B cell (primary cell): ENCODE measurements at regions not wholly inside any gene's neighbourhood (a gene's known extent, or its start where the extent isn't known, plus 50 kb on each side); places are given as distances from the start of the nearest gene placed in this dataset.

Source experiments
- ATAC-seq: fragments of 200-7000 bp; cut with Tn5 transposase; one replicate; pipeline ENCODE4 v1.10.0; 2021; ENCODE audit warnings: low read depth, mild to moderate bottlenecking, moderate number of reproducible peaks, moderate library complexity
- CTCF ChIA-PET: fragments of 350-600 bp; sonication (Branson Sonifier 250); formaldehyde crosslinking; loops from one replicate; lab custom pipeline; 2021; ENCODE audit warnings: antibody characterized with exemption, inconsistent platforms; lab: Charles Lee
- POLR2A ChIA-PET: fragments of 350-600 bp; sonication (Branson Sonifier 250); formaldehyde crosslinking; loops from one replicate; lab custom pipeline; 2021; ENCODE audit warnings: antibody characterized with exemption; lab: Charles Lee
- DNase-seq: peaks from one replicate; pipeline ENCODE4 v3.0.0; 2013
- H2AFZ ChIP-seq: 2 replicates; pipeline ENCODE4 v1.6.1; 2012; ENCODE audit warnings: mild to moderate bottlenecking, low read depth, low read length; ENCODE audit not compliant: insufficient read depth, poor library complexity, severe bottlenecking
- H3K27ac ChIP-seq, 2 donors: 1 replicate in 1 of 2; 2 replicates in 1 of 2; pipeline ENCODE4 v1.5.1; 2012 to 2013; ENCODE audit warnings: low read length in 2 of 2, mild to moderate bottlenecking in 2 of 2, moderate library complexity in 1 of 2
- H3K27me3 ChIP-seq, 4 experiments: fragments of 200-600 bp in 1 of 4; sonication (generic) in 1 of 4; replicated peaks in 1 of 4; 1 replicate in 2 of 4; 2 replicates in 2 of 4; pipeline versions ENCODE4 v1.6.1 to v1.7.0; 2013 to 2016; ENCODE audit warnings: low read length in 3 of 4, mild to moderate bottlenecking in 2 of 4, mixed read lengths in 1 of 4, moderate library complexity in 1 of 4; ENCODE audit not compliant: insufficient read depth in 4 of 4, control insufficient read depth in 3 of 4; ENCODE audit errors: control extremely low read depth in 1 of 4
- H3K36me3 ChIP-seq, 2 experiments: replicated peaks in 1 of 2; 1 replicate in 1 of 2; 2 replicates in 1 of 2; pipeline versions ENCODE4 v1.6.1 to v1.7.1; 2013; ENCODE audit warnings: low read length in 1 of 2; ENCODE audit not compliant: insufficient read depth in 2 of 2, control insufficient read depth in 1 of 2; ENCODE audit errors: control extremely low read depth in 1 of 2, extremely low read depth in 1 of 2
- H3K4me1 ChIP-seq, 2 donors: fragments of 200-600 bp in 1 of 2; sonication (generic) in 1 of 2; 1 replicate in 1 of 2; 2 replicates in 1 of 2; pipeline versions ENCODE4 v1.5.1 to v1.6.1; 2013 to 2017; ENCODE audit warnings: low read length in 2 of 2; ENCODE audit not compliant: control insufficient read depth in 2 of 2, insufficient read depth in 2 of 2
- H3K4me2 ChIP-seq: replicated peaks from 2 replicates; pipeline ENCODE3; 2012; ENCODE audit warnings: mild to moderate bottlenecking, low read depth, low read length; ENCODE audit not compliant: poor library complexity, severe bottlenecking
- H3K4me3 ChIP-seq, 5 experiments: fragments of 200-600 bp in 1 of 5; sonication (generic) in 1 of 5; 1 replicate in 3 of 5; 2 replicates in 2 of 5; pipeline versions ENCODE4 v1.5.1 to v1.7.0; 2011 to 2016; ENCODE audit warnings: low read length in 4 of 5, mild to moderate bottlenecking in 4 of 5, low read depth in 2 of 5, control low read depth in 1 of 5, moderate library complexity in 1 of 5; ENCODE audit not compliant: insufficient read depth in 1 of 5; ENCODE audit errors: control extremely low read depth in 1 of 5, extremely low read depth in 1 of 5
- H3K79me2 ChIP-seq: fragments of 200-600 bp; sonication (generic); one replicate; pipeline ENCODE4 v1.6.0; 2016; ENCODE audit warnings: low read length; ENCODE audit not compliant: control insufficient read depth, insufficient read depth
- H3K9ac ChIP-seq: fragments of 200-600 bp; sonication (generic); 2 replicates; pipeline ENCODE4 v1.6.1; 2017; ENCODE audit warnings: mild to moderate bottlenecking, low read length, moderate library complexity
- H3K9me3 ChIP-seq, 3 donors: one replicate each; pipeline versions ENCODE4 v1.6.1 to v1.7.1; 2013; ENCODE audit warnings: low read length in 2 of 3; ENCODE audit not compliant: control insufficient read depth in 2 of 3, insufficient read depth in 1 of 3; ENCODE audit errors: control extremely low read depth in 1 of 3
- H4K20me1 ChIP-seq: 2 replicates; pipeline ENCODE4 v1.6.0; 2012; ENCODE audit warnings: mild to moderate bottlenecking, low read length; ENCODE audit not compliant: insufficient read depth, control insufficient read depth, poor library complexity, severe bottlenecking
- H3K27ac Mint-ChIP-seq: one replicate; pipeline ENCODE4 v1.8.0; 2021; ENCODE audit warnings: mixed read lengths
- H3K27me3 Mint-ChIP-seq: one replicate; pipeline ENCODE4 v1.8.0; 2021; ENCODE audit warnings: mixed read lengths
- H3K4me1 Mint-ChIP-seq: one replicate; pipeline ENCODE4 v1.8.0; 2021; ENCODE audit warnings: mixed read lengths
- H3K4me3 Mint-ChIP-seq: one replicate; pipeline ENCODE4 v1.8.0; 2021; ENCODE audit warnings: mixed read lengths
- H3K9me3 Mint-ChIP-seq: one replicate; pipeline ENCODE4 v1.8.0; 2022; ENCODE audit warnings: mixed read lengths; ENCODE audit not compliant: insufficient read depth
- EZH2 ChIP-seq: IDR thresholded peaks from 2 replicates; pipeline ENCODE4 v1.6.1; 2012; ENCODE audit warnings: borderline replicate concordance, low read depth, mild to moderate bottlenecking, moderate library complexity, low read length; ENCODE audit not compliant: insufficient read depth, poor library complexity, severe bottlenecking
- WGBS: methylation state at CpG from one replicate; pipeline ENCODE4 v1.1.5; 2013; ENCODE audit warnings: missing lambda C conversion rate; ENCODE audit not compliant: insufficient coverage; 5-methylcytosine and 5-hydroxymethylcytosine counted together
- intact Hi-C: fragments of 100-400 bp; cut with micrococcal nuclease; formaldehyde crosslinking; loops from one replicate; pipeline ENCODE4 v1.10.0; 2022
- TF ChIP-seq, protein P1 (sequence below): fragments of 200-600 bp; IDR thresholded peaks from one replicate; pipeline ENCODE4 v1.8.0; 2022; ENCODE audit warnings: antibody characterized with exemption, mild to moderate bottlenecking

DNA sequence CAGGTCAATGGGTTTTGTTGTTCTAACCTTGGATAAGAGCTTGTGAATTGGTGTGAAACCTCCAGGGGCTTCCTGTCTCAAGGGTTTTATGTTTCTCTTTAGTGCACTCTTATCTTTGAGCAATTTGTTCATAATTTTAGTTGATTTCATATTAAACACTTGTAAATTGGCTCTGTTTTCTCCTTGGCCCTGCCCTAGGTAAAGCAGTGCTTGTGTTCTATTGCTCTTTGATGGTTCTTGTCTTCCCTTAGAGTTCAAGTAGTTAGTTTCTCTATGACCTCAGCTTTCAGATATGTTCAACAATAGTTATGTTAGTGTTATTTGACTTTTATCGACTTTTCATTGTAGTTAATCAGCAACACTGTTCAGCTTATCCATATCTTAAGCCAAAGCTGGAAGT lies 566.4 kb upstream of the POT1 start:
- no peaks in the 10 kb centered on the region for H3K36me3 ChIP-seq
- Mint-ChIP-seq H3K4me1 (no peaks in the 10 kb centered on the region), H3K9me3 (no peaks in the 10 kb centered on the region), H3K4me3 (no peak overlapping the region), H3K27ac (no peak overlapping the region), H3K27me3 (no peaks in the 10 kb centered on the region)
- no peaks in the 10 kb centered on the region for H3K27me3 ChIP-seq
- TF ChIP-seq, protein P1, sequence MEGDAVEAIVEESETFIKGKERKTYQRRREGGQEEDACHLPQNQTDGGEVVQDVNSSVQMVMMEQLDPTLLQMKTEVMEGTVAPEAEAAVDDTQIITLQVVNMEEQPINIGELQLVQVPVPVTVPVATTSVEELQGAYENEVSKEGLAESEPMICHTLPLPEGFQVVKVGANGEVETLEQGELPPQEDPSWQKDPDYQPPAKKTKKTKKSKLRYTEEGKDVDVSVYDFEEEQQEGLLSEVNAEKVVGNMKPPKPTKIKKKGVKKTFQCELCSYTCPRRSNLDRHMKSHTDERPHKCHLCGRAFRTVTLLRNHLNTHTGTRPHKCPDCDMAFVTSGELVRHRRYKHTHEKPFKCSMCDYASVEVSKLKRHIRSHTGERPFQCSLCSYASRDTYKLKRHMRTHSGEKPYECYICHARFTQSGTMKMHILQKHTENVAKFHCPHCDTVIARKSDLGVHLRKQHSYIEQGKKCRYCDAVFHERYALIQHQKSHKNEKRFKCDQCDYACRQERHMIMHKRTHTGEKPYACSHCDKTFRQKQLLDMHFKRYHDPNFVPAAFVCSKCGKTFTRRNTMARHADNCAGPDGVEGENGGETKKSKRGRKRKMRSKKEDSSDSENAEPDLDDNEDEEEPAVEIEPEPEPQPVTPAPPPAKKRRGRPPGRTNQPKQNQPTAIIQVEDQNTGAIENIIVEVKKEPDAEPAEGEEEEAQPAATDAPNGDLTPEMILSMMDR = no peak
- TF ChIP-seq EZH2 = no peak
- no CpG with 5 or more reads among the region's 1 CpG for WGBS
- ATAC-seq (no peak), DNase-seq (no peak)
- H3K4me3 ChIP-seq = no peak overlapping the region
- ChIA-PET POLR2A (no interaction called here), CTCF (no interaction called here)
- H4K20me1 ChIP-seq = no peaks in the 10 kb centered on the region
- H2AFZ ChIP-seq = no peak overlapping the region
- H3K79me2 ChIP-seq = no peaks in the 10 kb centered on the region
- intact Hi-C loops = no loop called here
- H3K9ac ChIP-seq = no peak overlapping the region
- no peaks in the 10 kb centered on the region for H3K4me1 ChIP-seq
- no peak overlapping the region for H3K4me2 ChIP-seq
- no peak overlapping the region for H3K27ac ChIP-seq
- no peaks in the 10 kb centered on the region for H3K9me3 ChIP-seq

DNA sequence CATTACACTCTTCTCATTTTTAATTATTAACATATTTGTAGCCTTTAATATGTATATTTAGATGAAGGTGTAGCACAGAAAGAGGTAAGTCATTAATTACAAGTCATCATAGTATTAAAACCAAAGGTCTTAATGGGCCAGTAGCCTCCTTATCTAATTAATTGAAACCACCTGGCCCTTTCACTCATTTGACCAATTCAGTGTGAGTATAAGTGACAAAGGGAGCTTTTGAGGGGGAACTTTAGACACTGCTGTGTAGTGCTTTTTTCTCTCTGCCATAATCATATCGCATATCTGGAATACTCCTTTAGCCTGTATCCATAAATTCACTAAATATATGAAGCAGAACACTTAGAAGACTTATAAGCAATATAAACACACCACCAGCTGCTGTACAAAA lies 562.9 kb upstream of the POT1 start:
- no peak for TF ChIP-seq EZH2
- TF ChIP-seq, protein P1 = no peak
- no peak for ATAC-seq
- H3K27ac Mint-ChIP-seq = no peak overlapping the region
- no peaks in the 10 kb centered on the region for H3K79me2 ChIP-seq
- H3K4me2 ChIP-seq = no peak overlapping the region
- H3K4me1 Mint-ChIP-seq = no peaks in the 10 kb centered on the region
- ChIA-PET CTCF (no interaction called here), POLR2A (no interaction called here)
- no peaks in the 10 kb centered on the region for H3K9me3 ChIP-seq
- H3K27ac ChIP-seq = no peak overlapping the region
- H3K4me3 ChIP-seq = no peak overlapping the region
- H2AFZ ChIP-seq = no peak overlapping the region
- no peak overlapping the region for H3K4me3 Mint-ChIP-seq
- H3K27me3 Mint-ChIP-seq = no peaks in the 10 kb centered on the region
- no peaks in the 10 kb centered on the region for H3K4me1 ChIP-seq
- no peaks in the 10 kb centered on the region for H3K9me3 Mint-ChIP-seq
- WGBS = no CpG with 5 or more reads among the region's 1 CpG
- H4K20me1 ChIP-seq = no peaks in the 10 kb centered on the region
- H3K27me3 ChIP-seq = no peaks in the 10 kb centered on the region
- H3K9ac ChIP-seq = no peak overlapping the region
- no peaks in the 10 kb centered on the region for H3K36me3 ChIP-seq
- intact Hi-C loops = no loop called here
- no peak for DNase-seq
